ENCODE measurements at regions not wholly inside any gene's neighbourhood (a gene's known extent, or its start where the extent isn't known, plus 50 kb on each side); places are given as distances from the start of the nearest gene placed in this dataset.

- Histone ChIP-seq H4K5ac (ENCODE audit: insufficient read length, low read depth, low read length) (no peak overlapping the region), H3T11ph (ENCODE audit: low read length) (no peak overlapping the region), H3K23me2 (ENCODE audit: insufficient read length, low read depth, low read length, poor library complexity, severe bottlenecking) (no peaks in the 10 kb centered on the region), H3K4me2 (ENCODE audit: insufficient read depth, insufficient read length, low read length) (no peak overlapping the region), H4K8ac (replicated peaks; ENCODE audit: insufficient read length, low read depth, low read length) (no peak overlapping the region), H2BK120ac (ENCODE audit: low read depth, low read length, poor library complexity, severe bottlenecking) (no peak overlapping the region), H3K27me3 (ENCODE audit: insufficient read depth, low read length) (no peaks in the 10 kb centered on the region), H3K79me2 (ENCODE audit: insufficient read depth, low read length) (no peaks in the 10 kb centered on the region), H3K27ac (ENCODE audit: insufficient read length, low read depth, low read length) (no peak overlapping the region), H4K91ac (ENCODE audit: insufficient read length, low read depth, low read length) (no peak overlapping the region), H3K9me3 (ENCODE audit: control insufficient read depth, low read depth, low read length) (no peaks in the 10 kb centered on the region), H2AK5ac (ENCODE audit: insufficient read length, low read length) (no peak overlapping the region), H3K4ac (ENCODE audit: low read depth, low read length) (no peak overlapping the region), H3K9ac (ENCODE audit: extremely low read depth, insufficient read length, low read length) (no peak overlapping the region), H3K4me1 (ENCODE audit: insufficient read depth, low read length) (no peaks in the 10 kb centered on the region), H2AFZ (ENCODE audit: low read length) (no peak overlapping the region), H4K20me1 (ENCODE audit: control insufficient read depth, insufficient read depth, insufficient read length) (no peaks in the 10 kb centered on the region), H3K14ac (ENCODE audit: insufficient read depth, low read length) (no peak overlapping the region), H3K23ac (ENCODE audit: insufficient read length, low read depth, low read length) (no peak overlapping the region), H3K79me1 (ENCODE audit: insufficient read depth, low read depth, low read length, poor library complexity, severe bottlenecking) (no peaks in the 10 kb centered on the region), H2BK15ac (ENCODE audit: low read depth, low read length) (no peak overlapping the region), H2BK20ac (ENCODE audit: low read depth, low read length, poor library complexity, severe bottlenecking) (no peak overlapping the region), H2BK12ac (ENCODE audit: insufficient read length, low read depth, low read length) (no peak overlapping the region), H3K18ac (ENCODE audit: insufficient read length, low read depth, low read length) (no peak overlapping the region), H3K56ac (ENCODE audit: insufficient read length, low read depth, low read length) (no peak overlapping the region), H2BK5ac (ENCODE audit: insufficient read length, low read length) (no peak overlapping the region)
- TF ChIP-seq CTCF (conservative IDR thresholded peaks at IDR 0.05), result no peak
- H3K4me3 Mint-ChIP-seq, result no peak overlapping the region
- H3K27ac Mint-ChIP-seq, result no peak overlapping the region
- H3K36me3 Mint-ChIP-seq (ENCODE audit: insufficient read depth in 1 of 3, low read depth in 3 of 3), result no peaks in the 10 kb centered on the region
- peaks cover 3% of the 10 kb centered on the region in 2 experiments; a peak in 2 of 4 replicates for H3K4me1 Mint-ChIP-seq
- DNase-seq, result no peak
- H3K9me3 Mint-ChIP-seq, result peaks cover 4 to 14% of the 10 kb centered on the region in 2 experiments; a peak in 3 of 5 replicates
- no peaks in the 10 kb centered on the region; the same call in 1 of the 2 replicates for H3K27me3 Mint-ChIP-seq (ENCODE audit: low read depth)
- no CpG with 5 or more reads among the region's 4 CpGs for WGBS (ENCODE audit: extremely low coverage, insufficient read length, low lambda C conversion rate)
Observed at GRCh38 chr5:17872204-17872603, 237.9 kb downstream of the TAF11L14 start.

Measured in H9 (cell line).